Osteoblast (primary cell): ENCODE measurements at regions not wholly inside any gene's neighbourhood (a gene's known extent, or its start where the extent isn't known, plus 50 kb on each side); places are given as distances from the start of the nearest gene placed in this dataset.

ENCODE experiments used
- DNase-seq: peaks from one replicate; pipeline ENCODE4 v3.0.0; 2011; ENCODE audit warnings: low spot score, mixed read lengths; ENCODE audit not compliant: insufficient read length; ENCODE audit errors: missing footprints
- H2AFZ ChIP-seq: 2 replicates; pipeline ENCODE4 v1.6.0; 2011; ENCODE audit warnings: mild to moderate bottlenecking, low read length
- H3K27ac ChIP-seq: 2 replicates; pipeline ENCODE4 v1.5.1; 2011; ENCODE audit warnings: mild to moderate bottlenecking, low read depth, low read length, moderate library complexity
- H3K27me3 ChIP-seq: 2 replicates; pipeline ENCODE4 v1.6.0; 2012; ENCODE audit warnings: mild to moderate bottlenecking, control low read depth, inconsistent platforms, low read length, moderate library complexity; ENCODE audit not compliant: insufficient read depth
- H3K36me3 ChIP-seq: 2 replicates; pipeline ENCODE4 v1.5.1; 2011; ENCODE audit warnings: mild to moderate bottlenecking, low read length, control low read depth, moderate library complexity; ENCODE audit not compliant: insufficient read depth
- H3K4me1 ChIP-seq: 2 replicates; pipeline ENCODE4 v1.5.1; 2011; ENCODE audit warnings: mild to moderate bottlenecking, low read length, control low read depth, moderate library complexity; ENCODE audit not compliant: insufficient read depth
- H3K4me2 ChIP-seq: 2 replicates; pipeline ENCODE4 v1.6.0; 2011; ENCODE audit warnings: mild to moderate bottlenecking, low read length; ENCODE audit not compliant: insufficient read depth
- H3K4me3 ChIP-seq: fragments of 200-600 bp; sonication (generic); 3 replicates; pipeline ENCODE4 v1.5.1; 2012; ENCODE audit warnings: mild to moderate bottlenecking, low read length, inconsistent platforms; ENCODE audit not compliant: insufficient read depth
- H3K79me2 ChIP-seq: 2 replicates; pipeline ENCODE4 v1.6.0; 2012; ENCODE audit warnings: mild to moderate bottlenecking, low read length, control low read depth, inconsistent platforms; ENCODE audit not compliant: insufficient read depth
- H3K9me3 ChIP-seq: 2 replicates; pipeline ENCODE4 v1.5.1; 2011; ENCODE audit warnings: low read depth, low read length, control low read depth
- H4K20me1 ChIP-seq: 2 replicates; pipeline ENCODE4 v1.6.0; 2012; ENCODE audit warnings: mild to moderate bottlenecking, low read length, control low read depth; ENCODE audit not compliant: insufficient read depth
- CTCF ChIP-seq: IDR thresholded peaks from 2 replicates; pipeline ENCODE4 v1.5.1; 2011; ENCODE audit warnings: mild to moderate bottlenecking, low read depth, low read length, moderate library complexity; ENCODE audit errors: extremely low read depth

- no peak overlapping the region for H3K27ac ChIP-seq
- TF ChIP-seq CTCF, result no peak
- peaks cover 10% of the 10 kb centered on the region for H3K4me1 ChIP-seq
- H3K4me2 ChIP-seq, result no peak overlapping the region
- H3K4me3 ChIP-seq, result no peak overlapping the region
- peaks cover 4% of the 10 kb centered on the region for H3K27me3 ChIP-seq
- no peaks in the 10 kb centered on the region for H3K9me3 ChIP-seq
- H3K79me2 ChIP-seq, result no peaks in the 10 kb centered on the region
- H3K36me3 ChIP-seq, result no peaks in the 10 kb centered on the region
- H4K20me1 ChIP-seq, result no peaks in the 10 kb centered on the region
- no peak overlapping the region for H2AFZ ChIP-seq
- no peak for DNase-seq
Observed at GRCh38 chr17:79205688-79206205, 131.1 kb downstream of the ENGASE start.

DNA sequence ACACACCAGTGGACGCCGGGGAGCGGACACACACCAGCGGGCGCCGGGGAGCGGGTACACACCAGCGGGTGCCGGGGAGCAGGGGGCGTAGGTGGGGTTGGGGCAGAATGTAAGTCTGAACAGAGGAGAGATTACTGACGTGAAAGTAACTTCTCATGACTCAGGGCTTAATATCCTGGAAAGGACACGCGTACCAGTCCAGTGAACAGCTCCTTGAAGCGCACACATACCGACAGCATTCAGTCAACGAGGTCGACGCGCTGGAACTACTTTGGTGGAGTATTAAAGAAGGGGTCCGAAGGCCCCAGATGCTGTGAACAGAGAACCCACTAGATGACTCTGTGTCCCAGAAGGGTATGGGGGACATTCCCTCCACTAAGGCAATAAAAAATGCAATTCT lies 129.6 kb downstream of the ENGASE start:
- H3K27ac ChIP-seq, result no peak overlapping the region
- DNase-seq, result no peak
- TF ChIP-seq CTCF, result no peak
- no peaks in the 10 kb centered on the region for H3K9me3 ChIP-seq
- H3K4me3 ChIP-seq, result no peak overlapping the region
- H3K27me3 ChIP-seq, result peaks cover 4% of the 10 kb centered on the region
- H3K79me2 ChIP-seq, result no peaks in the 10 kb centered on the region
- peaks cover 10% of the 10 kb centered on the region for H3K4me1 ChIP-seq
- no peaks in the 10 kb centered on the region for H4K20me1 ChIP-seq
- no peak overlapping the region for H3K4me2 ChIP-seq
- no peak overlapping the region for H2AFZ ChIP-seq
- no peaks in the 10 kb centered on the region for H3K36me3 ChIP-seq

GRCh38 chr17:79203657-79204056 lies 129.0 kb downstream of the ENGASE start:
- Histone ChIP-seq H3K27ac (no peak overlapping the region), H3K4me1 (peaks cover 10% of the 10 kb centered on the region), H3K27me3 (peaks cover 4% of the 10 kb centered on the region), H2AFZ (no peak overlapping the region), H4K20me1 (no peaks in the 10 kb centered on the region), H3K9me3 (no peaks in the 10 kb centered on the region), H3K4me2 (no peak overlapping the region), H3K79me2 (no peaks in the 10 kb centered on the region), H3K4me3 (no peak overlapping the region), H3K36me3 (no peaks in the 10 kb centered on the region)
- no peak for DNase-seq
- TF ChIP-seq CTCF, result no peak

- Histone ChIP-seq H3K4me1 (peaks cover 10% of the 10 kb centered on the region), H2AFZ (no peak overlapping the region), H3K36me3 (no peaks in the 10 kb centered on the region), H3K4me3 (no peak overlapping the region), H3K79me2 (no peaks in the 10 kb centered on the region), H4K20me1 (no peaks in the 10 kb centered on the region), H3K27ac (no peak overlapping the region), H3K4me2 (no peak overlapping the region), H3K9me3 (no peaks in the 10 kb centered on the region), H3K27me3 (no peaks in the 10 kb centered on the region)
- DNase-seq, result no peak
- no peak for TF ChIP-seq CTCF
Observed at GRCh38 chr17:79203016-79203415, 128.4 kb downstream of the ENGASE start.
